T-helper 17 cell (primary cell): ENCODE measurements at regions not wholly inside any gene's neighbourhood (a gene's known extent, or its start where the extent isn't known, plus 50 kb on each side); places are given as distances from the start of the nearest gene placed in this dataset.

Source experiments
- ATAC-seq: fragments of 150-1000 bp; cut with Tn5 transposase; 2 replicates; pipeline ENCODE4 v1.10.0; 2021; ENCODE audit warnings: mild to moderate bottlenecking, moderate library complexity
- DNase-seq, 3 donors: peaks; one replicate each; pipeline versions ENCODE4 v3.0.0 to v3.0.0-alpha.2; 2020 to 2021
- H3K9me3 ChIP-seq: one replicate; pipeline ENCODE4 v1.7.0; 2013; ENCODE audit warnings: low read length, mild to moderate bottlenecking; ENCODE audit not compliant: control insufficient read depth, poor library complexity, severe bottlenecking
- H3K27ac Mint-ChIP-seq: one replicate; pipeline ENCODE4 v1.8.0; 2022; ENCODE audit warnings: mild to moderate bottlenecking, moderate library complexity, mixed read lengths
- H3K27me3 Mint-ChIP-seq: one replicate; pipeline ENCODE4 v1.8.0; 2022; ENCODE audit warnings: mixed read lengths
- H3K36me3 Mint-ChIP-seq: one replicate; pipeline ENCODE4 v1.8.0; 2022; ENCODE audit warnings: low read depth, mixed read lengths
- H3K4me1 Mint-ChIP-seq: one replicate; pipeline ENCODE4 v1.8.0; 2022; ENCODE audit warnings: mild to moderate bottlenecking, mixed read lengths
- H3K4me3 Mint-ChIP-seq: one replicate; pipeline ENCODE4 v1.8.0; 2022; ENCODE audit warnings: mild to moderate bottlenecking, moderate library complexity, mixed read lengths

DNA sequence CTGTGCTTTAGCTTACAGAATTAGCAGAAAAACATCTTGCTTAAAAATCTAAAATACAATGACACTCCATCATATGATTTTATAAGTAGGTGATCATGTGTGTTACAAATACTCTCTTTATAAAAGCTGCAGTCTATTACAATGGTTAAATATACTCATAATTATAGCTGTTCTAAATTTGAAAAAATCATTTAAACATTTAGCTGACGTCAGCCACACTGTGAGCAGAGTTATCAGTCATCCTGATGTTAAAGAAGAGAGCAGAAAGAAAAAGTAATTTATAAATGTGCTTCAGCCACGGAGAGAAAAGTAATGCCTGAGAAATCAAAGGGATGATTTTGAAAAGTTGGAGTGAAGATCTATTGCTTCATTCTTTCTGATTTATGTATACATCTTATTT, 1325.9 kb upstream of the B3GALT2 start:
- no peak overlapping the region for H3K4me3 Mint-ChIP-seq
- peaks cover 6% of the 10 kb centered on the region for H3K27me3 Mint-ChIP-seq
- H3K36me3 Mint-ChIP-seq, result no peaks in the 10 kb centered on the region
- H3K9me3 ChIP-seq, result no peaks in the 10 kb centered on the region
- ATAC-seq (no peak), DNase-seq (no peak)
- H3K4me1 Mint-ChIP-seq, result no peaks in the 10 kb centered on the region
- no peak overlapping the region for H3K27ac Mint-ChIP-seq

- Mint-ChIP-seq H3K4me1 (no peaks in the 10 kb centered on the region), H3K27ac (no peak overlapping the region), H3K4me3 (no peak overlapping the region), H3K36me3 (no peaks in the 10 kb centered on the region), H3K27me3 (peaks cover 18% of the 10 kb centered on the region)
- H3K9me3 ChIP-seq, result no peaks in the 10 kb centered on the region
- DNase-seq, result no peak
- no peak for ATAC-seq
These were observed 1316.8 kb upstream of the B3GALT2 start for GRCh38 chr1:194503209-194503608.

DNA sequence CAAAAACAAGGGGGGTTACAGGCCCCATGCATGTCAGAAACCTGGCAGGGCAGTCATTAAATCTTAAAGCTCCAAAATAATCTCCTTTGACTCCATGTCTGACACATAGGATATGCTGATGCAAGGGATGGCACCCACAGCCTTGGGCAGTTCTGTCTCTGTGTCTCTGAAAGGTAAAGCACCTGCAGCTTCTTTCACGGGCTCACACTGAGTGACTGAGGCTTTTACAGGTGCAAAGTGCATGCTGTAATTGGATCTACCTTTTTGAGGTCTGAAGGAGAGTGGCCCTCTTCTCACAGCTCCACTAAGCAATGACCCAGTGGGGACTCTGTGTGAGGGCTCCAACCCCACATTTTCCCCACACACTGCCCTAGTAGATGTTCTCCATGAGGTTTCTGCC, 1309.0 kb upstream of the B3GALT2 start:
- Mint-ChIP-seq H3K27ac (no peak overlapping the region), H3K36me3 (no peaks in the 10 kb centered on the region), H3K4me3 (no peak overlapping the region), H3K4me1 (no peaks in the 10 kb centered on the region), H3K27me3 (peaks cover 4% of the 10 kb centered on the region)
- peaks cover 4% of the 10 kb centered on the region for H3K9me3 ChIP-seq
- no peak for DNase-seq
- ATAC-seq, result no peak

- H3K4me3 Mint-ChIP-seq, result no peak overlapping the region
- no peak overlapping the region for H3K27ac Mint-ChIP-seq
- H3K4me1 Mint-ChIP-seq, result no peaks in the 10 kb centered on the region
- ATAC-seq (no peak), DNase-seq (no peak)
- H3K36me3 Mint-ChIP-seq, result no peaks in the 10 kb centered on the region
- H3K27me3 Mint-ChIP-seq, result no peaks in the 10 kb centered on the region
- no peaks in the 10 kb centered on the region for H3K9me3 ChIP-seq
These were observed 1300.8 kb upstream of the B3GALT2 start for GRCh38 chr1:194487172-194487571.

- ATAC-seq, result no peak
These were observed 1299.0 kb upstream of the B3GALT2 start for GRCh38 chr1:194485432-194485831.

DNA sequence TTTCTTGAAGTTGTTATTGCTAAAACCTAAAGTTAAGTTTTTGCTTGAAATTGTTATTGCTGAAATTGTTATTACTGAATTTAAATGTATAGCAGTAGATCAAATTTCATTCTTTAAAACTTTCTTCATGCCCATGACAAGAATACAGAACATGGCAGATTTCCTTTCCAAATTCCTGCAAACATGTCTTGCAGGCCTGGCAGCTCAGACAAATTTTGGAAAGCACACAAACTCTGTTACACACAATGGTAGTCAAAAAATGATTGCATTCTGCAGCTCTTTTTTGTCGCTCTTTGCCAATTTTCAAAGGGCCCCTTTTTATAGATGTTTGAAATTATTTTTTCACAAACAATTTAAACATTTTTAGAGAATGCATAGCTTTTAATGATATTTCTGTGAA, 1292.3 kb upstream of the B3GALT2 start:
- no peak for DNase-seq
- no peak overlapping the region for H3K27ac Mint-ChIP-seq
- H3K4me1 Mint-ChIP-seq, result no peaks in the 10 kb centered on the region
- H3K27me3 Mint-ChIP-seq, result no peaks in the 10 kb centered on the region
- no peak overlapping the region for H3K4me3 Mint-ChIP-seq
- H3K36me3 Mint-ChIP-seq, result no peaks in the 10 kb centered on the region
- no peak for ATAC-seq
- no peaks in the 10 kb centered on the region for H3K9me3 ChIP-seq

More at GRCh38 chr1:194485432-194485831, 1299.0 kb upstream of the B3GALT2 start:
- Mint-ChIP-seq H3K36me3 (no peaks in the 10 kb centered on the region), H3K27ac (no peak overlapping the region), H3K4me1 (no peaks in the 10 kb centered on the region), H3K4me3 (no peak overlapping the region), H3K27me3 (no peaks in the 10 kb centered on the region)
- H3K9me3 ChIP-seq, result no peaks in the 10 kb centered on the region
- DNase-seq, result no peak

GRCh38 chr1:194477908-194478307, 1291.5 kb upstream of the B3GALT2 start:
- no peaks in the 10 kb centered on the region for H3K36me3 Mint-ChIP-seq
- no peaks in the 10 kb centered on the region for H3K4me1 Mint-ChIP-seq
- no peak overlapping the region for H3K27ac Mint-ChIP-seq
- no peak overlapping the region for H3K4me3 Mint-ChIP-seq
- ATAC-seq (no peak), DNase-seq (no peak)
- H3K9me3 ChIP-seq, result no peaks in the 10 kb centered on the region
- no peaks in the 10 kb centered on the region for H3K27me3 Mint-ChIP-seq

DNA sequence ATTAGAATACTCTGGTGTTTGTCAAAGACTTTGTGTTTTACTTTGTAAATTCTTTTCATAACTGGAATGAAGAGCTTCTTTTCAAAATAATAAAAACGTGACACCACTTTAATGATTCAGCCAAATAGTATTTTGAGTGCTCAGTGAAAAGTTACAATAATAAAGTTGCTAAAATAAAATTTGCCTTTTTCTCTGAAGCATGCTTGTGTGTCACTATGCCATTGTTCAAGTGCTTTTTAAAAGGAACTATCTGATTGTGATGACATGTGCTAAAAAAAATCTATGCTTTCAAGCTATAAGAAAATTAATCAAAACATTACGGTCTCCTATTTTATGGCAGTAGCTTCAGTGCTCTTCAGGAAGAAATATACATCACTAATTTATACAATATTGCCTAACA, 1290.5 kb upstream of the B3GALT2 start:
- no peak for DNase-seq
- ATAC-seq, result no peak
- Mint-ChIP-seq H3K27ac (no peak overlapping the region), H3K4me3 (no peak overlapping the region), H3K36me3 (no peaks in the 10 kb centered on the region), H3K4me1 (no peaks in the 10 kb centered on the region), H3K27me3 (peaks cover 4% of the 10 kb centered on the region)
- H3K9me3 ChIP-seq, result no peaks in the 10 kb centered on the region

DNA sequence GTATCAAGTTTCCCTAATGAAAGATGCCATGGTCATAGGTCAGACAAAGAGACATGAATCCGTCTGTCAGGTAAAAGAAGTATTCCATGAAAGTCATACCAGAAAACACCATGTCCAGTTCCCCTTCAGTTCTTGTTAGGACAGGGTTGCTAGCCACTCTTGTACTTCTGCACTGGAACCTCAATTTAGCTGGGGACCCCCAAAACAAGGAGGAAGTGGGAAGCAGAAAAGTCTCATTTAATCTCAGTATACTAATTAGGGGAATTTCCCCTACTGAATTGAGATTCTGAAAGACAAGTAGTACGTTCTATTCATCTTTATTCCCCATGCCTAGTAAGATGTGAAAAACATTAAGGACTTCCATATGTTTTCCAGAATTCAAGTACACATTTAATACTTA, 1289.9 kb upstream of the B3GALT2 start:
- H3K4me1 Mint-ChIP-seq, result no peaks in the 10 kb centered on the region
- no peaks in the 10 kb centered on the region for H3K9me3 ChIP-seq
- DNase-seq, result no peak
- H3K27ac Mint-ChIP-seq, result no peak overlapping the region
- H3K36me3 Mint-ChIP-seq, result no peaks in the 10 kb centered on the region
- ATAC-seq, result no peak
- peaks cover 4% of the 10 kb centered on the region for H3K27me3 Mint-ChIP-seq
- no peak overlapping the region for H3K4me3 Mint-ChIP-seq

DNA sequence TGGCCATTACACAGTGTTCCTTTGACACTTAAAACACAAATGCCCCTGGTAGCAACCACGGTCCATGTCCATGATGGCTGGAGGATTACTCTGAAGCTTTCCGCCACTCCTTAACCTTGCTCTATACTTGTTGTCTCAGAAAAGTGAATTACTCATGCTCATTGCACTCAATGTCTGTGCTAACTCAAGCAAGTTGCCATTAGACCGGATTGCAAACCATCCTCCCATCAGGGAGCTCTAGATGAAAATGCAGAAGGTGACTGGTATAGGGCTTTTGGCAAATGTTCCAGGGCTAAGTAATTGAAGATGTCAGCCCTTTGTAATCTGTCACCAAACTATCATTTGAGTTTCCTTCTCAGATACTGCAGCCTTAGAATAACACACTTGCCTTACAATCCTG, 1288.3 kb upstream of the B3GALT2 start:
- Mint-ChIP-seq H3K27ac (no peak overlapping the region), H3K4me3 (no peak overlapping the region), H3K27me3 (peaks cover 4% of the 10 kb centered on the region), H3K4me1 (no peaks in the 10 kb centered on the region), H3K36me3 (no peaks in the 10 kb centered on the region)
- ATAC-seq (no peak), DNase-seq (no peak)
- no peaks in the 10 kb centered on the region for H3K9me3 ChIP-seq

GRCh38 chr1:194473766-194474165, 1287.4 kb upstream of the B3GALT2 start:
- ATAC-seq (no peak), DNase-seq (no peak)
- H3K9me3 ChIP-seq, result no peaks in the 10 kb centered on the region
- Mint-ChIP-seq H3K27ac (no peak overlapping the region), H3K4me1 (no peaks in the 10 kb centered on the region), H3K27me3 (peaks cover 4% of the 10 kb centered on the region), H3K36me3 (no peaks in the 10 kb centered on the region), H3K4me3 (no peak overlapping the region)

GRCh38 chr1:194469282-194469681, 1282.9 kb upstream of the B3GALT2 start:
- peaks cover 9% of the 10 kb centered on the region for H3K27me3 Mint-ChIP-seq

GRCh38 chr1:194466706-194467105, 1280.3 kb upstream of the B3GALT2 start:
- DNase-seq, result no peak
- Mint-ChIP-seq H3K4me1 (peaks cover 8% of the 10 kb centered on the region), H3K27me3 (peaks cover 5% of the 10 kb centered on the region), H3K4me3 (no peak overlapping the region), H3K36me3 (no peaks in the 10 kb centered on the region), H3K27ac (no peak overlapping the region)
- no peaks in the 10 kb centered on the region for H3K9me3 ChIP-seq
- no peak for ATAC-seq

More at GRCh38 chr1:194469282-194469681, 1282.9 kb upstream of the B3GALT2 start:
- H3K27ac Mint-ChIP-seq, result no peak overlapping the region
- H3K4me3 Mint-ChIP-seq, result no peak overlapping the region
- H3K9me3 ChIP-seq, result no peaks in the 10 kb centered on the region
- no peaks in the 10 kb centered on the region for H3K36me3 Mint-ChIP-seq
- DNase-seq (no peak), ATAC-seq (no peak)
- H3K4me1 Mint-ChIP-seq, result peaks cover 8% of the 10 kb centered on the region

- H3K36me3 Mint-ChIP-seq, result no peaks in the 10 kb centered on the region
- no peaks in the 10 kb centered on the region for H3K4me1 Mint-ChIP-seq
- no peak for ATAC-seq
- peaks cover 24% of the 10 kb centered on the region for H3K27me3 Mint-ChIP-seq
- DNase-seq, result no peak
- H3K27ac Mint-ChIP-seq, result no peak overlapping the region
- no peaks in the 10 kb centered on the region for H3K9me3 ChIP-seq
- H3K4me3 Mint-ChIP-seq, result no peak overlapping the region
These were observed 1261.2 kb upstream of the B3GALT2 start for GRCh38 chr1:194447636-194448035.

DNA sequence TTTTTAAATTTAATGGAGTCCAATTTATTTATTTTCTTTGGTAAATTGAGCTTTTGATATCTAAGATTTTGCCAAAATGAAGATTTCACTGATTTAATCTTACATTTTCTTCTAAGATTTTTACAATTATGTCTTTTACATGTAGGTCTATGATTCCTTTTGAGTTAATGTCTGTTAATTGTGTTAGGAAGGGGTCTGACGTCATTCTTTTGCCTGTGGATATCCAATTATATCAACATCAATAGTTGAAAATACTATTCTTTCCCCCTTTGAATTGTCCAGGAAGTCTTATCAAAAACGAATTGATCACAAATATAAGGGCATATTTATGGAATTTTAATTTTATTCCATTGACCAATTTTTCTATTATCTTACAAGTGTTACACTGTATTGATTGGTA, 1258.8 kb upstream of the B3GALT2 start:
- Mint-ChIP-seq H3K27me3 (peaks cover 13% of the 10 kb centered on the region), H3K4me3 (no peak overlapping the region), H3K27ac (no peak overlapping the region), H3K4me1 (no peaks in the 10 kb centered on the region), H3K36me3 (no peaks in the 10 kb centered on the region)
- DNase-seq (no peak), ATAC-seq (no peak)
- no peaks in the 10 kb centered on the region for H3K9me3 ChIP-seq
